Activated naive CD4-positive, alpha-beta T cell treated with anti-CD3 and anti-CD28 coated beads for 36 hours (primary cell): ENCODE measurements at regions not wholly inside any gene's neighbourhood (a gene's known extent, or its start where the extent isn't known, plus 50 kb on each side); places are given as distances from the start of the nearest gene placed in this dataset.

ENCODE experiments used
- CTCF ChIA-PET: fragments of 350-600 bp; sonication (Branson Sonifier 250); formaldehyde crosslinking; loops from one replicate; lab custom pipeline; 2021; ENCODE audit warnings: antibody characterized with exemption; lab: Charles Lee
- DNase-seq: peaks from one replicate; pipeline ENCODE4 v3.0.0-alpha.2; 2020
- H3K27ac Mint-ChIP-seq: one replicate; pipeline ENCODE4 v1.8.0; 2021; ENCODE audit warnings: mild to moderate bottlenecking, mixed read lengths
- H3K27me3 Mint-ChIP-seq: one replicate; pipeline ENCODE4 v1.8.0; 2021; ENCODE audit warnings: low read depth, mixed read lengths
- H3K36me3 Mint-ChIP-seq: one replicate; pipeline ENCODE4 v1.8.0; 2021; ENCODE audit warnings: low read depth, mixed read lengths
- H3K4me1 Mint-ChIP-seq: one replicate; pipeline ENCODE4 v1.8.0; 2021; ENCODE audit warnings: low read depth, mixed read lengths
- H3K4me3 Mint-ChIP-seq: one replicate; pipeline ENCODE4 v1.8.0; 2021; ENCODE audit warnings: mild to moderate bottlenecking, moderate library complexity, mixed read lengths
- H3K9me3 Mint-ChIP-seq: one replicate; pipeline ENCODE4 v1.8.0; 2021; ENCODE audit warnings: mixed read lengths
- intact Hi-C: fragments of 100-400 bp; cut with micrococcal nuclease; formaldehyde crosslinking; loops from one replicate; pipeline ENCODE4 v1.15.1; 2023

GRCh38 chr7:51528172-51528571, 211.6 kb upstream of the COBL start:
- Mint-ChIP-seq H3K4me3 (no peak overlapping the region), H3K27me3 (no peaks in the 10 kb centered on the region), H3K4me1 (no peaks in the 10 kb centered on the region), H3K36me3 (no peaks in the 10 kb centered on the region), H3K9me3 (no peaks in the 10 kb centered on the region), H3K27ac (no peak overlapping the region)
- intact Hi-C loops: no loop called here
- CTCF ChIA-PET: no interaction called here
- no peak for DNase-seq

- no peaks in the 10 kb centered on the region for H3K36me3 Mint-ChIP-seq
- H3K4me1 Mint-ChIP-seq: no peaks in the 10 kb centered on the region
- no peak for DNase-seq
- intact Hi-C loops: no loop called here
- H3K4me3 Mint-ChIP-seq: no peak overlapping the region
- no peaks in the 10 kb centered on the region for H3K9me3 Mint-ChIP-seq
- CTCF ChIA-PET: no interaction called here
- H3K27ac Mint-ChIP-seq: no peak overlapping the region
- no peaks in the 10 kb centered on the region for H3K27me3 Mint-ChIP-seq
Measured at GRCh38 chr7:51521694-51522312, 205.2 kb upstream of the COBL start.

GRCh38 chr7:51521054-51521453, 204.4 kb upstream of the COBL start:
- no peaks in the 10 kb centered on the region for H3K36me3 Mint-ChIP-seq
- H3K4me3 Mint-ChIP-seq: no peak overlapping the region
- no peaks in the 10 kb centered on the region for H3K4me1 Mint-ChIP-seq
- H3K27ac Mint-ChIP-seq: no peak overlapping the region
- CTCF ChIA-PET: no interaction called here
- no peak for DNase-seq
- intact Hi-C loops: no loop called here
- no peaks in the 10 kb centered on the region for H3K9me3 Mint-ChIP-seq
- no peaks in the 10 kb centered on the region for H3K27me3 Mint-ChIP-seq

GRCh38 chr7:51518646-51519045, 202.0 kb upstream of the COBL start:
- intact Hi-C loops: no loop called here
- Mint-ChIP-seq H3K36me3 (no peaks in the 10 kb centered on the region), H3K4me3 (no peak overlapping the region), H3K9me3 (no peaks in the 10 kb centered on the region), H3K27ac (no peak overlapping the region), H3K4me1 (no peaks in the 10 kb centered on the region), H3K27me3 (no peaks in the 10 kb centered on the region)
- CTCF ChIA-PET: no interaction called here
- DNase-seq: no peak

GRCh38 chr7:51517187-51517586, 200.6 kb upstream of the COBL start:
- no peak for DNase-seq
- intact Hi-C loops: no loop called here
- no peaks in the 10 kb centered on the region for H3K27me3 Mint-ChIP-seq
- no peaks in the 10 kb centered on the region for H3K4me1 Mint-ChIP-seq
- H3K9me3 Mint-ChIP-seq: no peaks in the 10 kb centered on the region
- no peak overlapping the region for H3K4me3 Mint-ChIP-seq
- CTCF ChIA-PET: no interaction called here
- no peaks in the 10 kb centered on the region for H3K36me3 Mint-ChIP-seq
- no peak overlapping the region for H3K27ac Mint-ChIP-seq

- Mint-ChIP-seq H3K9me3 (no peaks in the 10 kb centered on the region), H3K27ac (no peak overlapping the region), H3K27me3 (no peaks in the 10 kb centered on the region), H3K4me1 (no peaks in the 10 kb centered on the region), H3K36me3 (no peaks in the 10 kb centered on the region), H3K4me3 (no peak overlapping the region)
- no peak for DNase-seq
- intact Hi-C loops: no loop called here
- CTCF ChIA-PET: no interaction called here
Measured at GRCh38 chr7:51501620-51502019, 185.0 kb upstream of the COBL start.

GRCh38 chr7:51482976-51483375, 166.4 kb upstream of the COBL start:
- H3K27me3 Mint-ChIP-seq: no peaks in the 10 kb centered on the region
- no peak overlapping the region for H3K4me3 Mint-ChIP-seq
- DNase-seq: no peak
- CTCF ChIA-PET: no interaction called here
- H3K4me1 Mint-ChIP-seq: no peaks in the 10 kb centered on the region
- intact Hi-C loops: no loop called here
- no peaks in the 10 kb centered on the region for H3K9me3 Mint-ChIP-seq
- H3K27ac Mint-ChIP-seq: no peak overlapping the region
- H3K36me3 Mint-ChIP-seq: no peaks in the 10 kb centered on the region

GRCh38 chr7:51481421-51481820, 164.8 kb upstream of the COBL start:
- Mint-ChIP-seq H3K27me3 (no peaks in the 10 kb centered on the region), H3K9me3 (no peaks in the 10 kb centered on the region), H3K4me1 (no peaks in the 10 kb centered on the region), H3K4me3 (no peak overlapping the region), H3K27ac (no peak overlapping the region), H3K36me3 (no peaks in the 10 kb centered on the region)
- intact Hi-C loops: no loop called here
- DNase-seq: no peak
- CTCF ChIA-PET: no interaction called here

GRCh38 chr7:51477819-51478218, 161.2 kb upstream of the COBL start:
- Mint-ChIP-seq H3K4me1 (no peaks in the 10 kb centered on the region), H3K36me3 (no peaks in the 10 kb centered on the region), H3K27ac (no peak overlapping the region), H3K4me3 (no peak overlapping the region), H3K9me3 (no peaks in the 10 kb centered on the region), H3K27me3 (peaks cover 2% of the 10 kb centered on the region)
- no peak for DNase-seq
- CTCF ChIA-PET: no interaction called here
- intact Hi-C loops: no loop called here

- peaks cover 5% of the 10 kb centered on the region for H3K27me3 Mint-ChIP-seq
- intact Hi-C loops: no loop called here
- no peak overlapping the region for H3K27ac Mint-ChIP-seq
- no peak overlapping the region for H3K4me3 Mint-ChIP-seq
- H3K36me3 Mint-ChIP-seq: no peaks in the 10 kb centered on the region
- H3K9me3 Mint-ChIP-seq: no peaks in the 10 kb centered on the region
- H3K4me1 Mint-ChIP-seq: no peaks in the 10 kb centered on the region
- no peak for DNase-seq
- CTCF ChIA-PET: no interaction called here
Measured at GRCh38 chr7:51477323-51477722, 160.7 kb upstream of the COBL start.

GRCh38 chr7:51476026-51476425, 159.4 kb upstream of the COBL start:
- intact Hi-C loops: no loop called here
- Mint-ChIP-seq H3K4me1 (peaks cover 6% of the 10 kb centered on the region), H3K27me3 (peaks cover 13% of the 10 kb centered on the region), H3K27ac (no peak overlapping the region), H3K4me3 (no peak overlapping the region), H3K36me3 (no peaks in the 10 kb centered on the region), H3K9me3 (no peaks in the 10 kb centered on the region)
- CTCF ChIA-PET: no interaction called here
- no peak for DNase-seq

- no peaks in the 10 kb centered on the region for H3K9me3 Mint-ChIP-seq
- no peak for DNase-seq
- H3K27me3 Mint-ChIP-seq: peaks cover 13% of the 10 kb centered on the region
- H3K36me3 Mint-ChIP-seq: no peaks in the 10 kb centered on the region
- intact Hi-C loops: no loop called here
- no peak overlapping the region for H3K27ac Mint-ChIP-seq
- CTCF ChIA-PET: interaction anchor here (0.6 to 1.0 kb wide), 2 partner anchors 42 to 771 kb away, joined by 3 read pairs; no protein-coding TSS in a partner anchor
- peaks cover 8% of the 10 kb centered on the region for H3K4me1 Mint-ChIP-seq
- no peak overlapping the region for H3K4me3 Mint-ChIP-seq
Measured at GRCh38 chr7:51472873-51473272, 156.3 kb upstream of the COBL start.

GRCh38 chr7:51471981-51472296, 155.3 kb upstream of the COBL start:
- H3K27ac Mint-ChIP-seq: no peak overlapping the region
- H3K36me3 Mint-ChIP-seq: no peaks in the 10 kb centered on the region
- DNase-seq: no peak
- H3K9me3 Mint-ChIP-seq: no peaks in the 10 kb centered on the region
- intact Hi-C loops: no loop called here
- peaks cover 9% of the 10 kb centered on the region for H3K4me1 Mint-ChIP-seq
- CTCF ChIA-PET: interaction anchor here (0.6 kb wide), 2 partner anchors 108 to 772 kb away, joined by 3 read pairs; no protein-coding TSS in a partner anchor
- peaks cover 13% of the 10 kb centered on the region for H3K27me3 Mint-ChIP-seq
- no peak overlapping the region for H3K4me3 Mint-ChIP-seq
